ENCODE measurements at regions not wholly inside any gene's neighbourhood (a gene's known extent, or its start where the extent isn't known, plus 50 kb on each side); places are given as distances from the start of the nearest gene placed in this dataset.
A peak's percentile ranks its signal among the peaks of the same experiment; 100 is the strongest.

DNA sequence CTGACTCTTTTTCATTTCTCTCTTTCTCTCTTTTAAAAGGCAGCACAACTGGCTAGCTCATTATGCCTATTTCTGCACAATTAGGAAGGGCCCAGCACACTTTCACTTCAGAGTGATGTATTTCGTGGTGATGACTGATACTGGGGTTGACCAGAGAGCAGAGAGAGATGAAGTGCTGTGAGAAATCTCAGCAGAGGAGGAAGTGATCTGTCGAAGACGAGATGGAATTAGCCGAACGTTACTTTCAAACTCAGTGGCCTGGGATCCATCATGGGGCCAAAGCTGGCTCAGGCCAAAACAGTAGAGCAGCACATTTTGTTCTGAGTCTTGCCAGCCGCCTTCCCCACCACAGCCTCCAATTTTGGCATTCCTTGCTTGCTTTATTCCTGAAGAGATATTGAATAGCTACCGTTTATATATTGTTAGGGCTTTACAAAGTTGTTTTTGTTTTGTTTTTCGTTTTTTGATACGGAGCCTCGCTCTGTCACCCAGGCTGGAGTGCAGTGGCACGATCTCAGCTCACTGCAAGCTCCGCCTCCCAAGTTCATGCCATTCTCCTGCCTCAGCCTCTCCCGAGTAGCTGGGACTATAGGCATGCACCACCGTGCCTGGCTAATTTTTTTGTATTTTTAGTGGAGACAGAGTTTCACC is 213.2 kb upstream of the ECI2 start:
- no peak overlapping the region for H3K4me3 ChIP-seq (ENCODE audit: low read depth, poor library complexity, severe bottlenecking)
- WGBS, 2 donors, result 74 to 82% methylated on average over 14 of the region's 14 CpGs
- TF ChIP-seq, protein P1, sequence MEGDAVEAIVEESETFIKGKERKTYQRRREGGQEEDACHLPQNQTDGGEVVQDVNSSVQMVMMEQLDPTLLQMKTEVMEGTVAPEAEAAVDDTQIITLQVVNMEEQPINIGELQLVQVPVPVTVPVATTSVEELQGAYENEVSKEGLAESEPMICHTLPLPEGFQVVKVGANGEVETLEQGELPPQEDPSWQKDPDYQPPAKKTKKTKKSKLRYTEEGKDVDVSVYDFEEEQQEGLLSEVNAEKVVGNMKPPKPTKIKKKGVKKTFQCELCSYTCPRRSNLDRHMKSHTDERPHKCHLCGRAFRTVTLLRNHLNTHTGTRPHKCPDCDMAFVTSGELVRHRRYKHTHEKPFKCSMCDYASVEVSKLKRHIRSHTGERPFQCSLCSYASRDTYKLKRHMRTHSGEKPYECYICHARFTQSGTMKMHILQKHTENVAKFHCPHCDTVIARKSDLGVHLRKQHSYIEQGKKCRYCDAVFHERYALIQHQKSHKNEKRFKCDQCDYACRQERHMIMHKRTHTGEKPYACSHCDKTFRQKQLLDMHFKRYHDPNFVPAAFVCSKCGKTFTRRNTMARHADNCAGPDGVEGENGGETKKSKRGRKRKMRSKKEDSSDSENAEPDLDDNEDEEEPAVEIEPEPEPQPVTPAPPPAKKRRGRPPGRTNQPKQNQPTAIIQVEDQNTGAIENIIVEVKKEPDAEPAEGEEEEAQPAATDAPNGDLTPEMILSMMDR (IDR thresholded peaks at IDR 0.05), result no peak
- TF ChIP-seq POLR2A (IDR thresholded peaks at IDR 0.05), result no peak
- intact Hi-C loops (cut with DNase I; ENCODE audit: low total_unique reads), result no loop called here
- peak in 1 of 2 donors; percentile 58 for DNase-seq (ENCODE audit: low spot score in 2 of 2)

DNA sequence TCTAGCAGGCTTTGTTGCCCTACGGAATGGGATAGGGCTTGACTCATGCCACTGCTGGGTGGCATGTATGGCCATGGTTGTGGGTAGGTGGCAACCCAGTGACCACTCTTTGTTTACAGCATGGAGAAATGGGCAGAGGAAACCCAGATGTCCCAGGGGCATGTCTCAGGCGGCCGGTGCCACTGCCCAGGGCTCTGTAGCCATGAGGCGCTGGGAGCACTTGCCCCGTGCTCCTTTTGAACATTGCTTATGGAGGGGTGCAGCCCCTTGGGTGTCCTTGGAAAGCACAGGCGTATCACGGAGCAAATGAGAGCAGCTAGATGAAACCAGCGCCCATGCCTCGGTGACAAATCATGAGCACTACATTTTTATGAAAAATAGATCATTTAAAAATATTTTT is 212.5 kb upstream of the ECI2 start:
- peak in 1 of 2 donors; percentile 58 for DNase-seq (ENCODE audit: low spot score in 2 of 2)
- WGBS, 2 donors, result 95 to 96% methylated on average over 8 to 9 of the region's 9 CpGs
- TF ChIP-seq, protein P1 (IDR thresholded peaks at IDR 0.05), result no peak
- no peak for TF ChIP-seq POLR2A (IDR thresholded peaks at IDR 0.05)
- intact Hi-C loops (cut with DNase I; ENCODE audit: low total_unique reads), result no loop called here
- H3K4me3 ChIP-seq (ENCODE audit: low read depth, poor library complexity, severe bottlenecking), result no peak overlapping the region

DNA sequence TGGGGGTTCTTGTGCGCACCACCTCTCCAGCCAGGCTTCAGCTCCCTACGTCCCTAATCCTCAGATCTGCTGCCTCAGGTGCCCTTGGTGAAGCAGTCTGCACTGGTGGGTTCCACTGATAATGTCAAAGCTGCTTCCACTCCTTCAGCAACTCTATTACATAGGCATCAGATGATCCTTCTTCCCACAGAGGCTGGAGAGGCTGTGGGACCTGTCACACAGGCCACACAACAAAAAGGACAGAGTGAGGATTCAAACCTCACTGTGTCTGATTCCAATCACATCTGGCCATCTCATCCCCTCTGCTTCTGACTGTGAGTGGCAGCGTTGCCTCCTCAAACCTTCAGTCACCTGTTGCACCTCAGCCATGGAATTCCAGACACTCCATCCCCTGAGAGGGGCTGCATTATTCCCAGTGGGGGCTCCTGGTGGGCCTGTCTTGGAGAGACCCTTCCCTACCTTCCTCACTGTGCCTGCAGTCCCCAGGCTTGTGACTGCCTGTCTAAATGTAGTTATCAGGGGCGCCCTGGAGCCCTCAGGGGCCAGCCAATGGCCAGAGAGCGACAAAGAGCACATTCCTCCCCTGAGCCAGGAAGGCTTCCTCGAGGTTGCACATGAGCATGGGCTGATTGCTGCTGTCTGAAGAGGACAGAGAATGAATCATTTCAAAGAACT is 211.4 kb upstream of the ECI2 start:
- DNase-seq (ENCODE audit: low spot score in 2 of 2), result peak in 1 of 2 donors; percentile 70
- 78 to 86% methylated on average over 6 of the region's 6 CpGs for WGBS, 2 donors
- TF ChIP-seq POLR2A (IDR thresholded peaks at IDR 0.05), result no peak
- TF ChIP-seq, protein P1 (IDR thresholded peaks at IDR 0.05), result no peak
- intact Hi-C loops (cut with DNase I; ENCODE audit: low total_unique reads), result no loop called here
- no peak overlapping the region for H3K4me3 ChIP-seq (ENCODE audit: low read depth, poor library complexity, severe bottlenecking)

DNA sequence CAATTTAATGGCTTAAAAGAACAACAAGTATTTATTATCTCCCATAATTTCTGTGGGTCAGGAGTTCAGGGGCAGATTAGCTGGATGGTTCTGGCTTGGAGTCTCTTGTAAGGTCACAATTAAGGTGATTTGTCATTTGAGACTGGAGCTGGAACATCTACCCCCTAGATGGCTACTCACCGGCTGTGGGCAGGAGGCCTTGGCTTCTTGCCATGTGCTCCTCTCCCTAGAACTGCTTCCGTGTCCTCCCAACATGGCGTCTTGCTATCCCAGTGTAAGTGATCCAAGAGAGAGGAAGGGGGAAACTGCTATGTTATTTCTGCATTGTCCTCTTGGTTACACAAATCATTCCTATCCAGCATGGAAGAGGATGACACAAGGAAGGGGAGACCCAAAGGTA is 210.2 kb upstream of the ECI2 start:
- no peak for TF ChIP-seq POLR2A (IDR thresholded peaks at IDR 0.05)
- TF ChIP-seq, protein P1 (IDR thresholded peaks at IDR 0.05), result no peak
- WGBS, 2 donors, result 87 to 89% methylated on average over 3 of the region's 3 CpGs
- H3K4me3 ChIP-seq (ENCODE audit: low read depth, poor library complexity, severe bottlenecking), result no peak overlapping the region
- no peak for DNase-seq (ENCODE audit: low spot score in 2 of 2)
- intact Hi-C loops (cut with DNase I; ENCODE audit: low total_unique reads), result no loop called here

DNA sequence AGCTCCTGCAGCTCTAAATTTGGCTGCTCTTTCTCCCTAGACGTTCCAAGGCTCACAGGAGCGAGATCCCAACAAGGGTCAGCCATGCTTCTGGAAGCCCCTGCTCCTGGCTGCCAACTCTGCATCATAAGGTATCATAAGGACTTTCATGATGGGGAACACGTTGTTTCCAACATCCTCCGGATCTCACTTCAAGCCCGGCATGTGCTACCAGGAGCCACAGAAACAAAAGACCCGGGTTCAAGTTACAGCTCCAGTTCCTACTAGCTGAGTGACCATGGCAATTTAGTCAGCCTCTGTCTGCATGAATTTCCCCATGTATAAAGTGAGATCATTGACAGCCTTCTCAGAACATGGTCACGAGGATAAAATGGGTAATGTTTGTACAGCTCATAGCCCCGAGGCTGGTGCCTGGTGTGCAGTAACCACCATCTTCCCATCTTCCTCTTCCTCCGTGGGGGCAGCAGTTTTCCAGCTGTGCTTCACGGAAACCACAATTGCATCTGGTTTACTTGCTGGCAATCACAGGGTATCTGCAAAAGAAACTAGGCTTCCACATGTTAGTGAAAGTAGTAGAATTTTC is 209.0 kb upstream of the ECI2 start:
- 66 to 80% methylated on average over 10 of the region's 10 CpGs for WGBS, 2 donors
- no peak overlapping the region for H3K4me3 ChIP-seq (ENCODE audit: low read depth, poor library complexity, severe bottlenecking)

More for the DNA sequence above, 209.0 kb upstream of the ECI2 start:
- intact Hi-C loops (cut with DNase I; ENCODE audit: low total_unique reads), result no loop called here
- no peak for DNase-seq (ENCODE audit: low spot score in 2 of 2)
- TF ChIP-seq POLR2A (IDR thresholded peaks at IDR 0.05), result no peak
- TF ChIP-seq, protein P1 (IDR thresholded peaks at IDR 0.05), result no peak

Data from lower leg skin (tissue), 4 donors.